MCF 10A (cell line): ENCODE measurements at regions not wholly inside any gene's neighbourhood (a gene's known extent, or its start where the extent isn't known, plus 50 kb on each side); places are given as distances from the start of the nearest gene placed in this dataset.
"Not testable (repeated sequence)": the region's sequence is repeated elsewhere in the genome, so short reads cannot be mapped to it uniquely, and the experiment has no call there.

ENCODE experiments used
- BruUV-seq: library from RNA; stranded (reverse); fragments of 400-500 nt; replicated peaks from 2 replicates; lab custom pipeline; 2021; lab: Mats Ljungman, UMichigan
- CTCF ChIA-PET: fragments of 300-600 bp; sonication (Branson Sonifier 250); formaldehyde crosslinking; extraction: SDS; loops from one replicate; lab custom pipeline; 2021; ENCODE audit warnings: antibody characterized with exemption, inconsistent platforms; lab: Yijun Ruan, JAX
- POLR2A ChIA-PET: fragments of 300-600, 350-650 bp; sonication (Branson Sonifier 250); formaldehyde crosslinking; extraction: SDS; loops from one replicate; lab custom pipeline; 2020; ENCODE audit warnings: antibody characterized with exemption, inconsistent platforms; lab: Yijun Ruan, JAX
- DNase-seq: peaks from one replicate; pipeline ENCODE4 v3.0.0-alpha.2; 2018; ENCODE audit not compliant: unreplicated experiment
- H3K27ac Mint-ChIP-seq: one replicate; pipeline ENCODE4 v1.8.0; 2022; ENCODE audit warnings: mild to moderate bottlenecking, low read depth, mixed read lengths; ENCODE audit not compliant: unreplicated experiment
- H3K27me3 Mint-ChIP-seq: one replicate; pipeline ENCODE4 v1.8.0; 2022; ENCODE audit warnings: mixed read lengths; ENCODE audit not compliant: insufficient read depth, unreplicated experiment
- H3K36me3 Mint-ChIP-seq: one replicate; pipeline ENCODE4 v1.8.0; 2022; ENCODE audit warnings: mild to moderate bottlenecking, moderate library complexity, mixed read lengths; ENCODE audit not compliant: insufficient read depth, unreplicated experiment
- H3K4me1 Mint-ChIP-seq: one replicate; pipeline ENCODE4 v1.8.0; 2022; ENCODE audit warnings: mixed read lengths; ENCODE audit not compliant: insufficient read depth, unreplicated experiment
- H3K4me3 Mint-ChIP-seq: one replicate; pipeline ENCODE4 v1.8.0; 2022; ENCODE audit warnings: mild to moderate bottlenecking, moderate library complexity, mixed read lengths; ENCODE audit not compliant: unreplicated experiment
- H3K9me3 Mint-ChIP-seq: one replicate; pipeline ENCODE4 v1.8.0; 2022; ENCODE audit warnings: mixed read lengths; ENCODE audit not compliant: unreplicated experiment
- CTCF ChIP-seq: fragments of 200-600 bp; IDR thresholded peaks from one replicate; pipeline ENCODE4 v1.8.0; 2022; ENCODE audit warnings: antibody characterized with exemption, mild to moderate bottlenecking; ENCODE audit not compliant: unreplicated experiment
- intact Hi-C: fragments of 100-400 bp; cut with micrococcal nuclease; formaldehyde crosslinking; loops from 2 replicates; pipeline ENCODE4 v1.14.1; 2022

- Mint-ChIP-seq H3K27me3 (peaks cover 11% of the 10 kb centered on the region), H3K4me1 (no peaks in the 10 kb centered on the region), H3K27ac (no peak overlapping the region), H3K9me3 (no peaks in the 10 kb centered on the region), H3K4me3 (no peak overlapping the region), H3K36me3 (no peaks in the 10 kb centered on the region)
- BruUV-seq = no TSS peak
- intact Hi-C loops = no loop called here
- ChIA-PET POLR2A (no interaction called here), CTCF (interaction anchor here (0.6 kb wide), 1 partner anchor 11 kb away, joined by 3 read pairs; no protein-coding TSS in a partner anchor)
- DNase-seq = no peak
- no peak for TF ChIP-seq CTCF
These were observed 232.8 kb upstream of the FBXO33 start for GRCh38 chr14:39665075-39665475.

GRCh38 chr14:39664646-39665045 is 232.4 kb upstream of the FBXO33 start:
- Mint-ChIP-seq H3K27me3 (peaks cover 7% of the 10 kb centered on the region), H3K9me3 (no peaks in the 10 kb centered on the region)

GRCh38 chr14:39641224-39641623 is 209.0 kb upstream of the FBXO33 start:
- intact Hi-C loops = no loop called here
- H3K27ac Mint-ChIP-seq = no peak overlapping the region
- H3K4me1 Mint-ChIP-seq = no peaks in the 10 kb centered on the region
- no peaks in the 10 kb centered on the region for H3K36me3 Mint-ChIP-seq
- no peak for TF ChIP-seq CTCF
- BruUV-seq = no TSS peak
- ChIA-PET CTCF (no interaction called here), POLR2A (no interaction called here)
- DNase-seq = no peak
- peaks cover 36% of the 10 kb centered on the region for H3K27me3 Mint-ChIP-seq
- H3K4me3 Mint-ChIP-seq = no peak overlapping the region
- H3K9me3 Mint-ChIP-seq = peaks cover 7% of the 10 kb centered on the region

More at GRCh38 chr14:39664646-39665045, 232.4 kb upstream of the FBXO33 start:
- H3K4me3 Mint-ChIP-seq = no peak overlapping the region
- ChIA-PET CTCF (no interaction called here), POLR2A (no interaction called here)
- no TSS peak for BruUV-seq
- H3K27ac Mint-ChIP-seq = no peak overlapping the region
- H3K4me1 Mint-ChIP-seq = no peaks in the 10 kb centered on the region
- intact Hi-C loops = no loop called here
- no peak for DNase-seq
- TF ChIP-seq CTCF = no peak
- no peaks in the 10 kb centered on the region for H3K36me3 Mint-ChIP-seq

- BruUV-seq, DNase-seq, H3K36me3 Mint-ChIP-seq, intact Hi-C loops, H3K4me1 Mint-ChIP-seq, H3K9me3 Mint-ChIP-seq, POLR2A ChIA-PET, H3K27ac Mint-ChIP-seq, H3K4me3 Mint-ChIP-seq, CTCF ChIA-PET: not testable (repeated sequence)
- H3K27me3 Mint-ChIP-seq = peaks cover 27% of the 10 kb centered on the region
These were observed 206.8 kb upstream of the FBXO33 start for GRCh38 chr14:39639009-39639408.

GRCh38 chr14:39628087-39628486 is 195.9 kb upstream of the FBXO33 start:
- Mint-ChIP-seq H3K27me3 (peaks cover 44% of the 10 kb centered on the region), H3K27ac (no peak overlapping the region), H3K4me3 (no peak overlapping the region), H3K4me1 (no peaks in the 10 kb centered on the region), H3K36me3 (no peaks in the 10 kb centered on the region), H3K9me3 (no peaks in the 10 kb centered on the region)
- no peak for TF ChIP-seq CTCF
- no TSS peak for BruUV-seq
- ChIA-PET CTCF (no interaction called here), POLR2A (no interaction called here)
- intact Hi-C loops = no loop called here
- no peak for DNase-seq
